ENCODE measurements at regions not wholly inside any gene's neighbourhood (a gene's known extent, or its start where the extent isn't known, plus 50 kb on each side); places are given as distances from the start of the nearest gene placed in this dataset.
A peak's percentile ranks its signal among the peaks of the same experiment; 100 is the strongest.

DNA sequence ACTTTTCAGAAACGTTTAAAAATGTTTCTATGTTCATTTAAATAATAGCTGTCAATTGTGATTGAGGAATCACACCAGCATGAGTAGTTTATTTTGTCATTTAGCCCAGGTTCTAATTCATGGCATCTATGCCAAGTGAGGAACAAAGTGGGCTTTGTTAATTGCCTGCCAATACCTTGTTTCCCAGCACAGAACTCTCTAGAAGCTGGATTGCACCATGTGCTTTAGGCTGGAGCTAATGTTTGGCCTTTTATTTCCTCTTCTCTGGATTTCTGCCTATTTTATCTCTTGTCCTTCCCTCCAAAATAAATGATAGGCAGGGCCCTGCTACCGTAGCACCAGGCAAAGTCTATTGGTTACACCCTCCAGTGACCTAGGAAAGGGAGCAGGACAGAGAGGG lies 109.9 kb upstream of the ITGB1 start:
- H3K36me3 ChIP-seq (replicated peaks in 1 of 2): no peaks in the 10 kb centered on the region
- DNase-seq: no peak
- H3K27ac ChIP-seq: no peak overlapping the region
- intact Hi-C loops (cut with DNase I): no loop called here
- TF ChIP-seq POLR2A (IDR thresholded peaks at IDR 0.05): no peak
- TF ChIP-seq, protein P1, sequence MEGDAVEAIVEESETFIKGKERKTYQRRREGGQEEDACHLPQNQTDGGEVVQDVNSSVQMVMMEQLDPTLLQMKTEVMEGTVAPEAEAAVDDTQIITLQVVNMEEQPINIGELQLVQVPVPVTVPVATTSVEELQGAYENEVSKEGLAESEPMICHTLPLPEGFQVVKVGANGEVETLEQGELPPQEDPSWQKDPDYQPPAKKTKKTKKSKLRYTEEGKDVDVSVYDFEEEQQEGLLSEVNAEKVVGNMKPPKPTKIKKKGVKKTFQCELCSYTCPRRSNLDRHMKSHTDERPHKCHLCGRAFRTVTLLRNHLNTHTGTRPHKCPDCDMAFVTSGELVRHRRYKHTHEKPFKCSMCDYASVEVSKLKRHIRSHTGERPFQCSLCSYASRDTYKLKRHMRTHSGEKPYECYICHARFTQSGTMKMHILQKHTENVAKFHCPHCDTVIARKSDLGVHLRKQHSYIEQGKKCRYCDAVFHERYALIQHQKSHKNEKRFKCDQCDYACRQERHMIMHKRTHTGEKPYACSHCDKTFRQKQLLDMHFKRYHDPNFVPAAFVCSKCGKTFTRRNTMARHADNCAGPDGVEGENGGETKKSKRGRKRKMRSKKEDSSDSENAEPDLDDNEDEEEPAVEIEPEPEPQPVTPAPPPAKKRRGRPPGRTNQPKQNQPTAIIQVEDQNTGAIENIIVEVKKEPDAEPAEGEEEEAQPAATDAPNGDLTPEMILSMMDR (IDR thresholded peaks at IDR 0.05): no peak
- WGBS, 4 donors: 58 to 71% (median 68%) methylated on average over 2 of the region's 2 CpGs
- no peaks in the 10 kb centered on the region for H3K27me3 ChIP-seq
- no peaks in the 10 kb centered on the region for H3K9me3 ChIP-seq (replicated peaks in 1 of 3)
- H3K4me1 ChIP-seq (replicated peaks in 1 of 2): peaks cover 0 to 10% of the 10 kb centered on the region in 2 donors
- H3K4me3 ChIP-seq: no peak overlapping the region

DNA sequence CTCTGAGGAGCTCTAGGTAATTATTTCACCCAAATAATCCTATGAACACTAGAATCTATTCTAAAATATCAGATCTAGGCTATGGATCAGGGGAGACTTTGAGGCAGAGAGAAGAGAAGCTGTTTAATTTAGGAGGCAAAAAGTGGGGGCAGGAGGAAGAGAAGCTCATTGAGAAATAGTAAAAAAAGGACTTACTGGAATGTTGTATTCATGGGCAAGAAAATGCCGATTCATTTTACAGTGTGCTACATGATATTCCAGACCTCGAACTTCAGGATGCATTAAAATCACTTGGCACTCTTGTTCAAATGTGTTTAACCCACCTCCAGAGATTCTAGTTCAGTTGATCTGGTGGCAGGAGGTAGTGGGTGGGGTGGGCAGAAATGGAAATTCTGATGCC lies 109.5 kb upstream of the ITGB1 start:
- Histone ChIP-seq H3K4me3 (no peak overlapping the region), H3K9me3 (replicated peaks in 1 of 3) (no peaks in the 10 kb centered on the region), H3K27ac (no peak overlapping the region), H3K4me1 (replicated peaks in 1 of 2) (peaks cover 0 to 10% of the 10 kb centered on the region in 2 donors), H3K36me3 (replicated peaks in 1 of 2) (no peaks in the 10 kb centered on the region), H3K27me3 (no peaks in the 10 kb centered on the region)
- no peak for DNase-seq
- 80 to 88% (median 85%) methylated on average over 2 of the region's 2 CpGs for WGBS, 4 donors
- intact Hi-C loops (cut with DNase I): no loop called here
- TF ChIP-seq, protein P1 (IDR thresholded peaks at IDR 0.05): no peak
- no peak for TF ChIP-seq POLR2A (IDR thresholded peaks at IDR 0.05)

DNA sequence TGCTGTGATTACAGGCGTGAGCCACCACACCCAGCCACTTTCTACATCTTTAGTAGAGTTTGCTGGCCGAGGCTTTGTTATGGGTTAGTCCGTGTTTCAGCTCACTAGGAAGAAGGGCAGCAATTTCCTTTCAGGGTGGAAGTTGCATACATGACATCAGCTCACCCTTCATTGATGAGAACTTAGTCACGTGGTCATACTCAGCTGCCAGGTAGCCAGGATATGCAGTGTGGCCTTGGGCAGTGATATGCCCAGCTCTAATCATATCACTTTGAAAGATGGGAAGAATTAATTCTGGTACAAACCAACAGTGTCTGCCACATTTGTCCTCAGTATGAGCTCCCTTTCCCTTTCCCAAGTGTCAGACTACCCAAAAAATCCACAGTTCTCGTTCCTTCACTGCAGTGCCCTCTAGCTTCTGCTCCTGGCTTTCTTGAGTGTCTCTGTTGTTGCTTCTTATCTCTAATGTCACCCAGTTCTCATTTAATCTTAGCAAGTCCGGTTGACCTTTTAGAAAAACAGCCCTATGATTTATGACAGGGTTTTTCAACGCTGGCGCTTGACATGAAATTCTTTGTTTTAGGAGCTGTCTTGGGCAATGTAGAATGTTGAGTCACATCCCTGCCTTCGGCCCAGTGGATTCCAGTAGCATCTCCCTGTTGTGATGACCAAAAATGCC lies 108.7 kb upstream of the ITGB1 start:
- no peak for TF ChIP-seq POLR2A (IDR thresholded peaks at IDR 0.05)
- TF ChIP-seq, protein P1 (IDR thresholded peaks at IDR 0.05): peak; percentile 33 to 67 (median 43)
- no peak overlapping the region for H3K27ac ChIP-seq
- no peak overlapping the region for H3K4me3 ChIP-seq
- no peaks in the 10 kb centered on the region for H3K9me3 ChIP-seq (replicated peaks in 1 of 3)
- peaks cover 0 to 10% of the 10 kb centered on the region in 2 donors for H3K4me1 ChIP-seq (replicated peaks in 1 of 2)
- WGBS, 4 donors: 36 to 51% (median 44%) methylated on average over 9 of the region's 9 CpGs
- peak; percentile 30 to 84 (median 70) for DNase-seq
- no peaks in the 10 kb centered on the region for H3K36me3 ChIP-seq (replicated peaks in 1 of 2)
- intact Hi-C loops (cut with DNase I): no loop called here
- H3K27me3 ChIP-seq: no peaks in the 10 kb centered on the region

DNA sequence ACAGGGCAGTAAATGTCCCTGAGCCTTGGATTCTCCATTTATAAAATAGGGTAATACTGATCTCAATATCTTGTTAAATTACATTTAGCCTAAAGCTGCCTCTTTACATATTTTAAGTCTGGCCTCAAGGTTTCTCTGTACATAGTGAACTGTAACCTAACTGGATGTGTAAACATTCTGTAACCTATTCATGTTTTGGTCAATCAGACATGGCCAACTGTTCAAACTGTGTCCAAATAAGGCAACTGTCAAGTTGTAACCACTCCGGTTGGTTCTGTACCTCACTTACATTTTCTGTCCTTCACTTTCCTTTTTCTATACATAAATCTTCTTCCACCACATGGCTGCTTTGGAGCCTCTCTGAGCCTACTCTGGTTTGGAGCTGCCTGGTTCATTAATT lies 107.1 kb upstream of the ITGB1 start:
- Histone ChIP-seq H3K36me3 (replicated peaks in 1 of 2) (no peaks in the 10 kb centered on the region), H3K27me3 (no peaks in the 10 kb centered on the region), H3K4me1 (replicated peaks in 1 of 2) (peaks cover 0 to 10% of the 10 kb centered on the region in 2 donors), H3K27ac (no peak overlapping the region), H3K4me3 (no peak overlapping the region), H3K9me3 (replicated peaks in 1 of 3) (no peaks in the 10 kb centered on the region)
- 90 to 97% (median 91%) methylated on average over 1 of the region's 1 CpG for whole genome bisulfite sequencing, 4 donors
- TF ChIP-seq, protein P1 (IDR thresholded peaks at IDR 0.05): no peak
- no peak for TF ChIP-seq POLR2A (IDR thresholded peaks at IDR 0.05)
- DNase-seq: no peak
- intact Hi-C loops (cut with DNase I): no loop called here

Measured in adrenal gland (tissue), 9 donors.